GM21576 (cell line): ENCODE measurements at regions not wholly inside any gene's neighbourhood (a gene's known extent, or its start where the extent isn't known, plus 50 kb on each side); places are given as distances from the start of the nearest gene placed in this dataset.
A peak's percentile ranks its signal among the peaks of the same experiment; 100 is the strongest.

Experiments
- ATAC-seq: cut with Tn5 transposase; IDR thresholded peaks from one replicate; pipeline ENCODE4 v1.9.1; 2021; ENCODE audit warnings: mild to moderate bottlenecking, moderate library complexity; ENCODE audit not compliant: unreplicated experiment

GRCh38 chr10:76667408-76668370 lies 969.9 kb downstream of the KCNMA1 start:
- ATAC-seq: no peak

DNA sequence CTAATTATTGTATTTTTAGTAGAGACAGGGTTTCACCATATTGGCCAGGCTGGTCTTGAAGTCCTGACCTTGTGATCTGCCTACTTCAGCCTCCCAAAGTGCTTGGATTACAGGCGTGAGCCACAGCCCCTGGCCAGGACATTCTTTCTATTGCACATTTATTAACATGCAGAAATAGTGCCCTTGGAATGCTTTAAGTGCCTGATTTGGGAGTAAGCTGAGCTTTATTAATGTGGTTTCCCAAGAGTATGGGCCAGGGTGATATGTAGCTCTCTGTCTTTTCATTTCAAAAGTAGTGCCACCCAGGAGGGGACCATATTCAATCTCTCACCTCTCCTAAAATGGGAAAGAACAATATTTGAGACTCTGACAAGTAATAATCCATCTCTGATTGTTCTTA lies 970.7 kb downstream of the KCNMA1 start:
- ATAC-seq: no peak

DNA sequence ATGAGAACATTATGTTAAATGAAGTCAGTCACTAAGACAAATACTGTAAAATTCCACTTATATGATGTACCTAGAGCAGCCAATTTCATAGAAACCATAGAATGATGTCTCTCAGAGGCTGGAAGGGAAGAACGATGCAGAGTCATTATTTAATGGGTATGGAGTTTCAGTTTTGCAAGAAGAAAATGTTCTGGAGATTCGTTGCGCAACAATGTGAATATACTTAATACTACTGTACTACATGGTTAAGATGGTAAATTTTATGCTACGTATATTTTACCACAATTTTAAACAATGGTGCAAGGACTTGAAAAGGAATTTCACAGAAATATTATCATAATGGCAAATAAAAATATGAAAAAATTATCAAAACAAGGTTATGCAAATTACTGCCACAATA lies 972.6 kb downstream of the KCNMA1 start:
- ATAC-seq: no peak

- no peak for ATAC-seq
Observed at GRCh38 chr10:76657337-76658012, 980.1 kb downstream of the KCNMA1 start.

DNA sequence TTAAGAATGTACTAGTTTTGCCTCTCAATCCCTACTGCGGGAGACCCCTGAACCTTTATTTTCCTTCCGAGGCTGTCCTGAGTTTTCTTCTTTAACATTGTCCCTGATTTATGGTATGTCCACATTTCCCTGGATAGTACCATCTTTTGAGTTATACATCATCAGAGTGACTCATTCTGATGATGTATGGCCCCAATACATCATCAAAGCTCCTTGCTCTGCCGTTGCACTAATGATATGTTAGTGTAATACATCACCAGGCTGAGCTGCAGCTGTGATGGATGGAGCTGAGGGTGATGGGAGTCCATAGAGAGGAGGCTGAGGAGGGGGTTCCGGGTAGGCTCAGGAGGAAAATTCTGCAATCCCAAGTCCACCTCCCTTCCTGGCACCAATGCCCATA lies 986.5 kb downstream of the KCNMA1 start:
- ATAC-seq: no peak

GRCh38 chr10:76649723-76650127 lies 987.9 kb downstream of the KCNMA1 start:
- ATAC-seq: no peak

DNA sequence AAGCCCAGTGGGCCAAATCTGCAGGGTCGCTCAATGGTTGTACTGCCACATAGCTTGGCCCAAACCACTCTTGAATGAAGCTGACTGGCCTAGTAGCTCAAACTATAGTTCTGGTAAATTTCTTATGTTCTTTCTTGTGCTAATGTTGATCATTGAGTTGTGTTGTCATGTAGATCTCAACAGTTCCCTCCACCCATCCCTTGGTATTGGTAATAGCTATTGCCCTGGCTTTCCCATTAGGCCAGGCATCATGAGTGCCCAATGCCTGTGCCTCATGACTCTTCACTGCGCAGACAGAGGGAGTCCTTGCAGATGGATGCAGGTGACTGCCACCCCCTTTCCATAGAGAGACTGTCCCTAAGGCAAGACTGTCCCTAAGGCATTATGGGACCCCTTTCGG lies 988.4 kb downstream of the KCNMA1 start:
- no peak for ATAC-seq

DNA sequence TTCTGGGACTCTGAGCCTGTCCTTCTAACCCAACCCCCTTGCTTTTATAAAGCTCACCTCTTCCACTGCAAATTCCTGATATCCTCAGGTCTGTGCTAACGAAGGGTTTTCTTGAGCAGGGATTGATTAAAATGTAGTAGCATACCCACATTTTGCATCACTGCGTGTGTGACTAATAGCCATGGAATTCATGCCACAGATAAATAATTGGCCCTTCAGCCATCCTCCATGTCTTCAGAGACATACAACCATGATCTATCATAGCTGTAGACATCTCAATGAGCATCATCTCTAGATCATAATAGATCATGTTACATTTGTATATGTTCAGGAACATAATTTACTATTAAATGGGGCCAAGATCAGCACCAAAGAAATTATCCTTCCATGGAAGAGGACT lies 990.3 kb downstream of the KCNMA1 start:
- ATAC-seq: no peak

DNA sequence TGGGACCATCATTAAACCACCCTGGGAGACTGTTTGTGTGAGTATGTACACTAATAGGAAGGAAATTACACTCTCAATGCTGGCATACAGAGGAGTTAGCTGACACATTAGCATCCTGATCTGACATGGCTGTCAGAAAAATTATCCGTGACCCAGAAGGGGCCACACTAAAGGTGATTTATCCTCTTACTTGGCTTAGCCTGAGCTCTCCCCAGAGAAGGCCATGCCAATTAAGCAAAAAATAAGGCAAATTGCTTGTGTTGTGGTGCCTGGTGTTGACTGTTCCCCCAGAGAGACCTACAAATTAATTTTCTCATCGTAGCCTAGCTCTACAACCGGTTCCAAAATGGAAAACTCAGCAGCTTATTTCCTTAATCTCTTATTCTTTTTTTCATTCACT lies 992.3 kb downstream of the KCNMA1 start:
- no peak for ATAC-seq

DNA sequence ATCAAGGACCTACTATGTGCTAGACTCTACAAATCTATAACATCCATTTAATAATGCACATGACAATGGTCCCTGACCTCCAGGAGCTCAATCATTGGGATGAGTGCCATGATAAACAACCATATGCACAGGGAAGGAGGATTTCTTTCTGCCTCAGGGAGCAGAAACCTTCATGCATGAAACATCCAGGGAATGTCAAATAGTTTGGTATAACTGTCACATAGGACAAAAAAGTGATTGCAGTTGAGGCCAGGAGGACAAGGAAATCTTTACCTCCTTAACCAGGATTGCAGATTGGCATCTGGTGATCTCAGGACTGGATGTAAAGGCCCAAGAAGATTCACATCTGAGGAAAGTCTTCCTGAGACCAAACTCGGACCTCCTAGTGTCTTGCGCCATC lies 993.1 kb downstream of the KCNMA1 start:
- ATAC-seq: no peak

DNA sequence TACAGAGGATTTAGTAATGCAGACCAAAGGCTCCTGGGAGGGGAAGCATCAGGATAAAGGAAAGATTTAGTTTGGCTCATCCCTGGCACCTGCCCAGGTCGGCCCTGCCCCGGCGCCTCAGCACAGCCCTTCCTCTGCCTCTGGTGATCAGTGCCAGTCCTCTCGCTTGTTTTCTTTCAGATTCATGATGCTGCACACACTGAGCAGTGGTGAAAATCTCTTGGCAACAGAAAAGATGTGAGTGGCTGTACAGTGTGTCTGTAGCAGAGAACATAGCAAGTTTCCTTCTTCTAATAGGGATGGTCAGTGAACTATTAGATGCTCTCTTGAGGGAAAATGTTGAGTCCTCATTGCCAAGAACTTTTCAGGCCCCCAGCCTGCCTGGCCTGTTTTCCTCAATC lies 994.1 kb downstream of the KCNMA1 start:
- ATAC-seq: no peak

DNA sequence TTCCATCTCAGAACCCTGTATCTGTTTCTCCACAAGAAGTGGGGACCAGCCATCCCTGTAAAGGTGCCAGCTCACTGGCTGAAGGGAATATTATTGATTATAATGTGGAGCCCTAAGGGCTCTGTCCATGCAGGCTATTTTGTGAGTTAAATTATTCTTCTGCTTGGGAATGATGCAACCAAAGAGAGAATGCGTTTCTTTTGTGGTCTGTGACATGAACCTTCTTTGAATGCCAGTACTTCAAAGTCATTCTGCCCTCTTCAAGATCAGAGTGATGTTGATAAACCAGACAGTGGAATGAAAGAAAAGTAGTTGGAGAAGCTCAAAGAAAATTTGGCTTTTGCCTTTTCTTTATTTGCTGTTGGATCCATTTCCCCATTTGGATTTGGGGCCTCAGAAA lies 995.2 kb downstream of the KCNMA1 start:
- no peak for ATAC-seq

DNA sequence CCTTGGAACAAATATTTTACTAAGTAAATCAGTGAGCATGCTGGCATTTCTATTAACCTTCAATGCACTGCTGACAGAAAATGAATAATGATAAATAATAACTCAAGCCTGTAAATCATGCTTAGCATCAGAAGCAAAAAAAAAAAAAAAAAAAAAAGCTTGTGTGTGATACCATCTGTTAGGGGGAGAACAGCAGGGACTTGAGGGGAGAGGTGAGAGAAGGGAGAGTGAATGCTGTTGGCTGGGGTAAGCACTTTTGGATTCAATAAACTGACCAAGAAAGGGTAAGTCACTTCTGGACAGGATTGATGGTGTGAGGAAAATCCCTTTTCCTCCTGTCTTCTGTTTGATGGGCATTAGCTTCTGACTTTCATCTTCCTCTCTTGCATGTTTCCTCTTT lies 996.4 kb downstream of the KCNMA1 start:
- no peak for ATAC-seq

DNA sequence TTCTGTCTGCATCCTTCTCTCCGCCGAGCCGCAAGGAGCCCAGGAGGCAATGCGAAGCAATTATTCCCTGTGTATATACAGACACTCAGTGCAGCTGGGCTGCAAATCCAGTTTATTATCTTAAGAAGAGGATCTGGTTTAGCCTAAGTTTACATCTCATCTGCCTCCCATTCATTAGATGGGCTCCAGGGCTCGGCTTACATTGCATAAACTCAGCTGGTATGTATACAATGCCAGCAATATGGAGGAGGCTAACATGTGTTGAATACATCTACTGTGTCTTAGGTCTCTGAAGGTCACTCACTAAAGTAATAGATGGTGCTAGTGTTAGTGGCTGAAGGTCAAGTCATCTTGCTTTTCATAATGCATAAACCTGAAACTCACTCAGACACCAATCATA lies 996.8 kb downstream of the KCNMA1 start:
- no peak for ATAC-seq

DNA sequence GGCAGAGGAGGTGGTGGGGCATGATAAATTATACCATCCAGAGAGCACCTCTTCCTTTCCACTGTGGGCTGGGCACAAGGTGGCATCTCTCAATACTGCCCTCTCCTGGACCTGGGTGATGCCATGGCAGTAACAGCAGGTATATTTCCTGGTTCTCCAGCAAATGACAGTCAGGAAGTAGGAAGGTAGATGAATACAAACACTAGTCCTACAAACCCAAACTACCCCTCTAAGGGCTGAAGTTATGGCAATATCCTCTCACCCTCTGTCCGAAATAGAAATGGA lies 1004.9 kb downstream of the KCNMA1 start:
- no peak for ATAC-seq

DNA sequence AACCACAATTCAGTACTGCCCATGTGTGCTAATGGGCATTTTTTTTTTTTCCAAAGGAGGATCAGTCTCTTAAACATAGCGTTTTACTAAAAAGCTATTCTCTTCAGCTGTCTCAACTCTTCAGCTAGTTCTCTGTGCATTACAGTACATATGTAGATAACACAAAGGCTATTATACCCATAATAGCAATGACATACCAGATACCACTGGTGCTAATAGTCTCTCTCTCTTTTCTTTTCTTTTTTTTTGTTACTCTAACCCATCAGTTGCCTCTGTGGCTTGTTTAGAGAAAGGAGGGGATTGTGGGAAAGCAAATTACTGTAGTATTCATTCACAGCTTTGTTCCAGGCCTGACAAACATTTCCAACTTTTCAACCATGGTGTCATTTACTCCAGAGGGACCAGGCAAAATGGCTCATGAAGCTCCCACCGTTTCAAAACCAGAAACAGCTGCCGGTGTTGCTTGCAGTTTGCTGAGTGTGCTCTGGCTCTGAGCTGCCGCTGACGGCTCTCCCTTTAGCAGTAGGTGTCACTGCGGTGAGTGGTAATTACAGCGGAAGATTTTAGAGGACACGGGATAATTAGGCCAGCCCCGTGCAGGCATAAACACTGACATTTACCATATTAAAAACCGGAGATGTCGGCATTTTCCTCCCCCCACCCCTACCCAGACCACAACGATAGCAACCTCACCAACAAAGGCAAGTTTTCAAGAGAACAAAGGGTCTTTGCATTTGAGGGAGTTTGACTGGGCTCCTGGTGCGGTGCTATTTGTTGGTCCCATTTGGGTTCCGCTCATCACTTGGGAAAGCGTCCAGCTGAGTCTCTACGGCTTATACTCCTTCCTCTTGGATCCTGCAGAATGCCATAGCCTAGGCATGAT lies 1005.5 kb downstream of the KCNMA1 start:
- ATAC-seq: no peak

DNA sequence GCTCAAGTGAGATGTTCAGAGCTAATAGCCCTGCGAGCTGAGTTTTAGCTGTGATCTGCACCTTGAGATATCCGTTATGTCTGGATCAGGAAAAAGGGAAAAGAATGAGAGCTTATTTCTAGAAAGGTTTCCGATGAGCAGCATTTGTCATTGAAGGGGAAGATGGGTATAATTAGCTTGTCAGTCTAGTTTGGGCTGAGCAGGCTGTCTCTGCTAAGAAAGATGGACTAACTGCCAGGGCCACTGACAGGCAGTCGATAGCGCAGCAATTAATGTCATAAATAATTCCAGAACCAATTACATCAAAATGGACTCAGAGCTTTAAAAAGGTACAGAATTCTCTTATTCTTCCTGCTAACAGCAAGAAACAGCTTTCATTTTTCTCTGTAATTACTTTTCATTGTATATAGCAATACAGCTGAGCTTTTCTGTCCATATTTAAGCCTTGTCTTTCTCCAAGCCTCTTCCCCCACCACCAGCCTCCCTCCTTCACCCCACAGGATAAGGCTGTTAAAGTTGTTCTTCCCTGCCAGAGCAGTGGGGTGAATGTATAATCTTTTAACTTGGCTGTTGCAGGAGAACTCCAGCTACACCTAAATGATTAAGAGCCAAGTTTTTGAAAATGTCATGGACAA lies 1006.5 kb downstream of the KCNMA1 start:
- ATAC-seq: no peak

DNA sequence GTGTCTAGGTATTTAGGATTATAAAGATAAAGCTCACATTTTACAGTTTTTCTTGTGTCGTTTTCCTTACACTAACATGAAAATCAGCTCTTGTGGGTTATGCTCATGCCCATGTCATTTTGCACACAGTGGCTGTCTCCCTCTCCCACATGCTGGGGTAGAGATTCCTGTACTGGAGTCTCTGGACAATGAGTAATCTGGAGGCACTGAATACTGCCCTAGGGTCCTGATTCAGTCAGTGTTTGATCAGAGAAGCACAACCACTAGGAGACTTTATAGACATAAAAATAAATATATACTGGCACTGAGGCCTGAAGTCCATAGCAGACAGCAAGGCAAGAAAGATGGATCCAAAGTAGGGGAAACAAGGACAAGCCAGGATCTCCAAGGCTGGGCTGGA lies 1008.8 kb downstream of the KCNMA1 start:
- no peak for ATAC-seq

DNA sequence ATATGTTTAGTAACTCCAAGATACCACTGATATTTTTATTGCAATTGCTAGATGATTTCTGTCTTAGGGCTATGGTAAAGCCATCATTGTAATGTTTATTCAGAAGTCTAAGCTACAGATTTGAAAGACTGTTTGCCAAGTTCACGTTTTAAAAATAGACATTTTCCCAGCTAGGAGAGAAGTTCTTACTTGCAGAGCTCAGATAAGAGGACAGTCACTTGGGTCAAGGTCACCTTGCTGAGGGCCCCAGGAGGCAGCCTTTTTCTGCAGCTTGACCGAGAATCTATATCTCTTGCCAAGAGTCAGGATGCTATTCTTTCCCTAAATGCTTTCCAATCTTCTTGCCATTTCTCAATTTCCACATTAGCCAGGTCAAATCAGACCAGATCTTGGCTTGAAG lies 1011.2 kb downstream of the KCNMA1 start:
- no peak for ATAC-seq

- ATAC-seq: peak; percentile 83
Observed at GRCh38 chr10:76624470-76624869, 1013.1 kb downstream of the KCNMA1 start.
